Activated naive CD4-positive, alpha-beta T cell treated with anti-CD3 and anti-CD28 coated beads, Interleukin-2, amount 10 ng/mL, durations not matched to agents 7 days and 5 days (primary cell): ENCODE measurements at regions not wholly inside any gene's neighbourhood (a gene's known extent, or its start where the extent isn't known, plus 50 kb on each side); places are given as distances from the start of the nearest gene placed in this dataset.

Experiments
- CTCF ChIA-PET: fragments of 350-600 bp; sonication (Branson Sonifier 250); formaldehyde crosslinking; loops from one replicate; lab custom pipeline; 2021; ENCODE audit warnings: antibody characterized with exemption; lab: Charles Lee
- DNase-seq: peaks from one replicate; pipeline ENCODE4 v3.0.0-alpha.2; 2020
- H3K27ac Mint-ChIP-seq: one replicate; pipeline ENCODE4 v1.8.0; 2021; ENCODE audit warnings: mild to moderate bottlenecking, moderate library complexity, mixed read lengths
- H3K27me3 Mint-ChIP-seq: one replicate; pipeline ENCODE4 v1.8.0; 2021; ENCODE audit warnings: mild to moderate bottlenecking, mixed read lengths
- H3K36me3 Mint-ChIP-seq: one replicate; pipeline ENCODE4 v1.8.0; 2021; ENCODE audit warnings: mixed read lengths
- H3K4me1 Mint-ChIP-seq: one replicate; pipeline ENCODE4 v1.8.0; 2021; ENCODE audit warnings: mixed read lengths
- H3K4me3 Mint-ChIP-seq: one replicate; pipeline ENCODE4 v1.8.0; 2021; ENCODE audit warnings: mild to moderate bottlenecking, moderate library complexity, mixed read lengths
- H3K9me3 Mint-ChIP-seq: one replicate; pipeline ENCODE4 v1.8.0; 2021; ENCODE audit warnings: mixed read lengths

DNA sequence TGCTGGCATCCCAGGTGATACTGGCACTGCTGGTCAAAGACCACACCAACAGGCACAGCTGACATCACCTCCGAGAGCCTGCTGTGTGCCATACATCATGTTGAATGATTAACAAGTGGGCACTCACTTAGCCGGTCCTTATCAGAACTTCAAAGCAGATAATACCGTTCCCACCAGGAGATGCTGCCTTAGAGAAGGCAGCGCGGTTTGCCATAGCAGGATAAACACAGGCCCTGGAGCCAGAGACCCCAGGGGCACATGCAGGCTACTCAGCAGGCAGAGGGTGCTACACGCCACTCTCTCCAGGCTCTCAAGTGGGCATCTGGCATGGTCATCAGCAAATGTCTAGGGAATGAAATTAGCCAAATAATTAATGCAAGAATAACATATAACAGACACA is 86.5 kb upstream of the CST7 start:
- Mint-ChIP-seq H3K9me3 (peaks cover 38% of the 10 kb centered on the region), H3K27me3 (peaks cover 11% of the 10 kb centered on the region), H3K27ac (no peak overlapping the region), H3K4me1 (peaks cover 22% of the 10 kb centered on the region), H3K4me3 (no peak overlapping the region), H3K36me3 (no peaks in the 10 kb centered on the region)
- no peak for DNase-seq
- CTCF ChIA-PET = no interaction called here

DNA sequence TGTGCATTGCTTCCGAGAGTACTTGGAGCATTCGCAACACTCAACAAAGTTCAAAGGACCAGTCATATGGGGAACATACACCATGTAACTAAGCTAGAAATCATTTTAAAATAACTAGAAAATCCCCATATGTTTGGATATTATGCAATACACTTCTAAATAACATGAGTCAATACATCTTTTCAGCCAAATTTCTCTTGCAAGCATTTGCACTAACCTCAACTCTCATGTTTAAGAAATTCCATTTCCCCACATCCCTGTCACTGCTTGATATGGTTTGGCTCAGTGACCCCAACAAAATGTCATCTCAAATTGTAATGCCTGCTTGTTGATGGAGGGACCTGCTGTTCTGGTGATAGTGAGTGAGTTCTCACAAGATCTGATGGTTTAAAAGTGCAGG is 85.7 kb upstream of the CST7 start:
- no peak for DNase-seq
- Mint-ChIP-seq H3K4me1 (peaks cover 15% of the 10 kb centered on the region), H3K27ac (no peak overlapping the region), H3K36me3 (no peaks in the 10 kb centered on the region), H3K9me3 (peaks cover 33% of the 10 kb centered on the region), H3K27me3 (peaks cover 11% of the 10 kb centered on the region), H3K4me3 (no peak overlapping the region)
- CTCF ChIA-PET = no interaction called here

DNA sequence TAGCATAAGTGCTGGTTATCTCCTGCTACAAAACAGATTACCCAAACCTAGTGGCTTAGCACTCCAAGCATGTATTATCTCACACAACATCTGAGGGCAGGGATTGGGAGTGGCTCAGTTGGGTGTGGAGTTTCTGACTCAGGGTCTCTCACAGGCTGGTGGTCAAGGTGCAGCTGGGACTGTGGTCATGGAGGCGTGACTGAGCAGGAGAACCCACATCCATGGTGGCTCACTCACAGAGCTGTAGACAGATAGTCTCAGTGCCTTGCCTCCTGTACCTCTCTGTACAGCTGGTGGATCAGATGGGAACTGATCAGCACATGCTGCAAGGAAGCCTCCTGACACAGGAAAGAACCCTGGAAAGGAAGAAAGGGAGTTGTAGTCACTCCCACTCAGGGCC is 83.1 kb upstream of the CST7 start:
- H3K4me1 Mint-ChIP-seq = no peaks in the 10 kb centered on the region
- peaks cover 6% of the 10 kb centered on the region for H3K27me3 Mint-ChIP-seq
- no peaks in the 10 kb centered on the region for H3K36me3 Mint-ChIP-seq
- H3K27ac Mint-ChIP-seq = no peak overlapping the region
- DNase-seq = no peak
- no peak overlapping the region for H3K4me3 Mint-ChIP-seq
- CTCF ChIA-PET = no interaction called here
- H3K9me3 Mint-ChIP-seq = peaks cover 18% of the 10 kb centered on the region

DNA sequence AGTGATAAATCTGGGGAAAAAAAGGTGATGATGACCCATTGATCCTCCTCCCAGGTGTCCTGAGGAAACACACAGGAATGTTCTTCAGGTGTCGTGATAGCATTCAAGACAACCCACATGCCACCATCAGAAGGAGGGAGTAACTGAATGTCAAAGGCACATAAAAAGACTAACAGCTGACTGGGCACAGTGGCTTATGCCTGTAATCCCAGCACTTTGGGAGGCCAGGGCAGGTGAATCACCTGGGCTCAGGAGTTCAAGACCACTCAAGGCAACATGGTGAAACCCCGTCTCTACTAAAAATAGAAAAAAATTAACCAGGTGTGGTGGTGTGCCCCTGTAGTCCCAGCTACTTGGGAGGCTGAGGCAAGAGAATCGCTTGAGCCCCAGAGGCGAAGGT is 82.3 kb upstream of the CST7 start:
- Mint-ChIP-seq H3K27me3 (peaks cover 7% of the 10 kb centered on the region), H3K4me1 (no peaks in the 10 kb centered on the region), H3K36me3 (no peaks in the 10 kb centered on the region), H3K4me3 (no peak overlapping the region), H3K9me3 (peaks cover 18% of the 10 kb centered on the region), H3K27ac (no peak overlapping the region)
- DNase-seq = no peak
- CTCF ChIA-PET = no interaction called here

DNA sequence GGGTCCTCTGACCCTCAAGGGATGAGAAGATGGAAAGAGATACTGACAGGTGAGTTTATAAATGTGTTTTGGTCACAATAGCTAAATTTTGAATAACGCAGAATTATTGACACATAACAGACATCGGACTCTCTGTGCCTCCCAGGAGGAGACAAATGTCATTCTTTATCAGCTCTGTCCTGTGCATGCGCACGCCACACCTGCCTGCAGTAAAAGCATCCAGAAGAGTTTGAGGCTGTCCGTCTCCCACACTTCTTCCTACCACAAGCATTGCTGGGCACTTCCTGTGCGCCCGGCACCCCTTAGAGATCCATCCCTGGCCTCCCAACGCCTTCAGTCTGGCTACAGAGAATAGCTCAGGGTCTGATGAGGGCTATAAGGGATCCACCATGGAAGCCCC is 81.5 kb upstream of the CST7 start:
- CTCF ChIA-PET = no interaction called here
- Mint-ChIP-seq H3K9me3 (peaks cover 18% of the 10 kb centered on the region), H3K27ac (no peak overlapping the region), H3K4me1 (no peaks in the 10 kb centered on the region), H3K36me3 (no peaks in the 10 kb centered on the region), H3K27me3 (peaks cover 7% of the 10 kb centered on the region), H3K4me3 (no peak overlapping the region)
- no peak for DNase-seq

DNA sequence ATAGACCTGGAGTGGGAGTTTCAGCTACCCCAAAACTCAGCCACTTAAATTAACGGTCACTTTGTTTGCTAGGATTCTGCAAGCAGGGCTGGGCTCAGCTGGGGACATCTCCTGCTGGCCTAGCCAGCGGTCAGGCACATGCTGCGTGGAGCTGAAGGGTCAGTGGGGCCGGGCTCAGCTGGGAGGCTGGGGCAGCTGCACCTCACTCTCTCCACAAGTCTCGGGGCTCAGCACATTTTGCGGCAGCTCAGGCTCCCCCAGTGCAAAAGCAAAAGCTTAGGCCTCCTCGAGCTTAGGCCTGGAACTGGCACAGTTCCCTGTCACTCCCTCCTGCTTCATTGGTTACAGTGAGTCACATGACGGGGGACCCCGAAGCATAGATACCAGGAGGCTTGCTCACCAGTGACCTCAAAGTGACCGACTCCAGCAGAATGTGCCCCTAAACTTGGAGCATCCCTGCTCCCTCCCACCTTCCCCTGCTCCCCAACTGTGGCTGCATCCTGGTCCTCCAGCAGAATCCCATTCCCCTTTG is 80.6 kb upstream of the CST7 start:
- Mint-ChIP-seq H3K27ac (no peak overlapping the region), H3K9me3 (peaks cover 18% of the 10 kb centered on the region), H3K36me3 (no peaks in the 10 kb centered on the region), H3K27me3 (peaks cover 10% of the 10 kb centered on the region), H3K4me1 (no peaks in the 10 kb centered on the region), H3K4me3 (no peak overlapping the region)
- no peak for DNase-seq
- CTCF ChIA-PET = no interaction called here

DNA sequence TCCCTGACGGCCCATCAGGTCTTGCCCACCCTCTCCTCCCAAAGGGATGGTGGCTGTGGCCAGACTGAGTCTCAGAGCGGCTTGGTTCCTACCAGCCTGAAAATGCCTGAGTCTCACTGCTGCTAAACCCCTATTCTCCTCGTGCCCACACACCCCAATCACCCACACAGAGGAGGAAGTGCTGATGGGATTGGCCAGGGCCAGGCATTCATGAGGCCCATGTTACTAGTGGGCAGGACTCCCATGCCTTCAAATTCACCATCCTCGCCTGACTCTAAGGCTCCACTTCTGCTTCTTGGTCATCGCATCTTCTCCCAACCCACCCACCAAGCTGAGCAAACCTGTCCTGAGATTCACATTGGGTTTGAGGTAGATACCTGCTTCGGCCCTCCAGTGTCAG is 80.1 kb upstream of the CST7 start:
- H3K9me3 Mint-ChIP-seq = peaks cover 16% of the 10 kb centered on the region

DNA sequence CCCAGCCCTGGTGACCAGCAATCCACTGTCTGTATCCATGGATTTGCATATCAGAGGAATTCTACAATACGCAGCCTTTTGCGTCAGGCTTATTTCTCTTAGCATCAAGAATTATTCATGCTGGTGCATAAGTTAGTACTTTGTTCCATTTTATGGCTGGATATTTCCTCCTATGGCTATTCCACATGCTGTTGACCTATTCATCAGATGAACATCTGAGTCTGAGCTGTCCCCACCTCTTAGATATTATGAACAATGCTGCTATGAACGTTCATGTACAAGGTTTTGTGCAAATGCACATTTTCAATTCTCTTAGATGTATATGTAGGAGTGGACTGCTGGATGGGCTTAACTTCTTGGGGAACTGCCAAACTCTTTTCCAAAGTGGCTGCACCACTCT is 79.0 kb upstream of the CST7 start:
- Mint-ChIP-seq H3K4me3 (no peak overlapping the region), H3K27ac (no peak overlapping the region), H3K27me3 (peaks cover 15% of the 10 kb centered on the region), H3K4me1 (no peaks in the 10 kb centered on the region), H3K9me3 (peaks cover 6% of the 10 kb centered on the region), H3K36me3 (no peaks in the 10 kb centered on the region)
- no peak for DNase-seq
- CTCF ChIA-PET = no interaction called here

More for the DNA sequence above, 80.1 kb upstream of the CST7 start:
- Mint-ChIP-seq H3K4me1 (no peaks in the 10 kb centered on the region), H3K27ac (no peak overlapping the region), H3K4me3 (no peak overlapping the region), H3K36me3 (no peaks in the 10 kb centered on the region), H3K27me3 (peaks cover 15% of the 10 kb centered on the region)
- CTCF ChIA-PET = no interaction called here
- DNase-seq = no peak

DNA sequence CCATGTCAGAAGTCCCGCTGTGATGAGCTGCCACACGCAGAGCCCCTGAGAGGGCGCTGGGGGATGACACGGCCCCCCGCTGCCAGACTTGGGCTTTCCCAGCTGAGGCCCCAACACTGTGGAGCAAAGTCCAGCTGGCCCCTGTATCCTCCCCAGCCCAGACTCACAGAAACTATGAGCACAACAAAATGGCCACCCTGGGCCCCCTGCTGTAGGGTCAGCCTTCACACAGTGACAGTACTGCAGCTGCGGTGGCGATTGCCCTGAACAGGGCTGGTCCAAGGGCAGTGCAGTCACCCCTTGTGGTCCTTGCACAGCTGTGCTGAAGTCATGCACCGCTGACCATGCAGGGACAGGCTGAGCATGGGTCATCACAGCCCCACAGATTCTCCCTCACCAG is 78.2 kb upstream of the CST7 start:
- CTCF ChIA-PET = no interaction called here
- no peak for DNase-seq
- H3K4me3 Mint-ChIP-seq = no peak overlapping the region

DNA sequence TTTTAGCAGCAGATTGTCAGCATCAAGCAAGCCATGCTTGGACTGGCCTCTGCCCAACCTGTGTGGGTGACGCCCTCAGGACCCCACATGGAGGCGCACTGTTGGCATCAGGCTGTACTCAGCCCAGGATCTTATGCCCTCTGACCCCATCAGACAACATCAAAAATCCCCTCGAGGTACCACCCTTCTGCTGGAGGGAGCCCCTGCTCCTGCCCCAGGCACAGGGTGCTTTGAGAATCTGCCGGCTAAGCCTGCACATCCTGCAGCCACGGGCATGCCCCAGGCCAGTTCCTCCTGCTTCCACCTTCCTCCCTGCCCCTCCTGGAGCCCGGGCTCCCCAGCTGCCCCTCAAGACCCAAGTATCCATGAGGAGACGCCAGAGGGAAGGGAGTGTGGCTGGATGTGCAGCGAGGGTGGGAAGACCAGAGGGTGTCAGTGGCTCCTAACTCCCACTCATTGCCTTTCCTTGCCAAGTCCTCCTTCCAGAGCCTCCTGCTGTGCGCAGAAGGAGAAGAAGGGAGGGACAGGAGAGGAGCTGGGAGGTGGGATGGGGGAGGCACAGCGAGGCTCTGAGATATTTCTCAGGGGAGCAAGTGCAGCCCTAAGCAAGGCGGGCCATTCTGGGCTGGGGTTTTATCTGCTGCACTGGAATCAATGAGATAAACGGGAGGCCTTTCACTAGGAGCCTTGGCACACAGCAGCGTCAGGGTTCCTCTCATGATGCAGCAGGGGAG is 77.4 kb upstream of the CST7 start:
- no peak for DNase-seq
- no peak overlapping the region for H3K27ac Mint-ChIP-seq
- H3K4me3 Mint-ChIP-seq = no peak overlapping the region
- H3K4me1 Mint-ChIP-seq = no peaks in the 10 kb centered on the region
- H3K27me3 Mint-ChIP-seq = peaks cover 15% of the 10 kb centered on the region
- CTCF ChIA-PET = no interaction called here
- H3K36me3 Mint-ChIP-seq = no peaks in the 10 kb centered on the region
- no peaks in the 10 kb centered on the region for H3K9me3 Mint-ChIP-seq

More for the DNA sequence above, 78.2 kb upstream of the CST7 start:
- H3K9me3 Mint-ChIP-seq = no peaks in the 10 kb centered on the region
- H3K4me1 Mint-ChIP-seq = no peaks in the 10 kb centered on the region
- peaks cover 15% of the 10 kb centered on the region for H3K27me3 Mint-ChIP-seq
- H3K36me3 Mint-ChIP-seq = no peaks in the 10 kb centered on the region
- no peak overlapping the region for H3K27ac Mint-ChIP-seq

DNA sequence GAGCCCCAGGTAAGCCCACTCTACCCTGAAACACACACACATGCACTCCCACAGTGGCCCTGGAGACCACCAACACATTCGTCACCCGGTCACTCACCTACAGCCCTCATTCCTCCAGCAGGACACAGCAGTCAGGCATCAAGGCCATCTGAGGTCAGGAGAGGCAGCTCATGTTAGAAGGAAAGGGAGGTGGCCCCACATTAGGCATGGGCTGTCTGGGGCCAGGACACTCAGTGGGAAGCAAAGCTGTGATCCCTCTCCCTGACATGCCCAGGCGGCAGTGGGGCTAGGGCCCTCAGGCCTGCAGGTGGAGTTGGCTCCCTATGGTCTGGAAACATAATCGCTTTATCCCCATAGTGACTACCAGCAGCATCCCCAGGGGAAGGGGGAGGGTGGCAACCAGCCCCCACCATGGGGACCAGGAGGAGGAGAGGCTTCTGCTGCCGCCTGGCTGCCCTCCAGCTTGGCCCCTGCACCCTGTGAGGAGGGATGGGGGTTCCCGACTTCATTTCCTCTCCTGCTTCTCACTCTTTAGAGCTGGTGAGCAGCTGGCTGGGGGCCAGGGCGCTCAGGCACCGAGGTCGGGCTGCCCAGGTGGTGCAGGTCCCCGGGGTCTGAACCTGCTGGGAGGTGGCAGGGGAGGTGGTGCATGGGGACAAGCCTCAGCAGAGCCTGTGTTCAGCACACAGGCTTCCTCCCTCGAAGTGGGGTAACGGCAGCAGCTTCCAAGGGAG is 76.6 kb upstream of the CST7 start:
- Mint-ChIP-seq H3K27ac (no peak overlapping the region), H3K4me1 (no peaks in the 10 kb centered on the region), H3K27me3 (peaks cover 15% of the 10 kb centered on the region), H3K4me3 (no peak overlapping the region), H3K9me3 (no peaks in the 10 kb centered on the region), H3K36me3 (no peaks in the 10 kb centered on the region)
- no peak for DNase-seq
- CTCF ChIA-PET = no interaction called here

DNA sequence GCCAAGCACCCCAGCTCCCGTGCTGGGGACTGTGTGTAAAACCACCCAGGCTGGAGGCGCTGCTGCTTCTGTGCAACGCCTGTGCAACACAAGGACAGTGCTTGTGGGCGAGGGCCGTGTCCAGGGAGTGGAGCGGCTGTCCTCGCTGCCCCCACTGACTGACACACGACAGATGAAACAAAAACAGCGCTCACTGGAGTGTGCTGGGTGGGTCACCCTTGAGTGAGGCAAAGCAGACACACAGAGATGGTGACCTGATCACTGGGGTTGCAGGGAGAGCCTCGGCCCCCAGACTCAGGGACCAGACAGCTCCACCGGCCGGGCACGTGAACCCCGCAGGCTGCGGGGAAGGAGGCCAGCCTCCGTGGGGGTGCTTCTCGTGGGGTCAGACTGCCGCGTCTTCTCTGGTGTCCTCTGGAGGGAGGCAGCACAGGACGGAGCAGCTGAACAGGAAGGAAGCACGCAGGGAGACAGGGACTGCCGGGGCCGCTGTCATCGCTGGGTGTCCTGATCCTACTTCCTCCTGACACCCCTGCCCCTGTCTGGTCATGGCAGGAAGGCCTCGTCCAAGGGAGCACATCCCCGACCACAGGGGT is 75.9 kb upstream of the CST7 start:
- Mint-ChIP-seq H3K4me3 (no peak overlapping the region), H3K27me3 (peaks cover 15% of the 10 kb centered on the region), H3K9me3 (no peaks in the 10 kb centered on the region), H3K27ac (no peak overlapping the region), H3K4me1 (no peaks in the 10 kb centered on the region), H3K36me3 (no peaks in the 10 kb centered on the region)
- CTCF ChIA-PET = no interaction called here
- no peak for DNase-seq

DNA sequence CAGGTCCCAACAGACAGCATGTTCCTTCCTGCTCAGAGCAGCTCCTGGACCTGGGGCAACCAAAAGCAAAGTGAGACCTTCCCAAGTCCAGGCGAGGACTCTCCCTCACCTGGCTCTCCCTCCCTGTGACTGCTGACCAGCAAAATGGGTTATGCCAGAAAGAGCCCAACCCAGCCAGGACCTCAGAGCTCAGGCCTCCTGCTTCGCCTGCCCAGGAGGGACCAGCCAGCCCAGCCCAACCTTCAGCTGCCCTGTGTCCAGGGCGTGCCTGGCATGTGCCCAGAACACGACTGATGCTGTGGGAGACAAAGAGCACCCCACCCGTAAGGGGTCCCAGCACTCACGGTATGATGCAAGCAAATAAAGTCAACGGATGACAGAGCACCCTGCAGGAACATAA is 74.0 kb upstream of the CST7 start:
- H3K36me3 Mint-ChIP-seq = no peaks in the 10 kb centered on the region
- H3K9me3 Mint-ChIP-seq = no peaks in the 10 kb centered on the region
- H3K4me1 Mint-ChIP-seq = no peaks in the 10 kb centered on the region
- peaks cover 15% of the 10 kb centered on the region for H3K27me3 Mint-ChIP-seq
- DNase-seq = no peak
- H3K27ac Mint-ChIP-seq = no peak overlapping the region
- H3K4me3 Mint-ChIP-seq = no peak overlapping the region
- CTCF ChIA-PET = no interaction called here

DNA sequence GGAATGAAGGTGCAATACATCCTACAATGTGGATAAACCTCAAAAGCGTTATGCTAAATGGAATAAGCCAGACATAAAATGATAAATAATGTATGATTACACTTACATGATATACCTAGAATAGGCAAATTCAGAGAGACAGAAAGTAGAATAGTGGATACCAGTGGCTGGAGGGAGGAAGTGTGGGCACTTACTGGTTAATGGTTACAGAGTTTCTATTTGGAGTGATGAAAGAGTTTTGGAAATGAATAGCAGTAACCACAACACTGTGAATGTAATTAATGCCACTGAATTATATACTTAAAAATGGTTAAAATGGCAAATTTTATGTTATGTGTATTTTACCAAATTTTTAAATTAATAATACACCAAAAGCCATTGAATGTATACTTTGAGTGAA is 71.4 kb upstream of the CST7 start:
- H3K36me3 Mint-ChIP-seq = no peaks in the 10 kb centered on the region
- H3K27ac Mint-ChIP-seq = no peak overlapping the region
- no peak overlapping the region for H3K4me3 Mint-ChIP-seq
- H3K4me1 Mint-ChIP-seq = no peaks in the 10 kb centered on the region
- DNase-seq = no peak
- peaks cover 12% of the 10 kb centered on the region for H3K27me3 Mint-ChIP-seq
- no peaks in the 10 kb centered on the region for H3K9me3 Mint-ChIP-seq
- CTCF ChIA-PET = no interaction called here

DNA sequence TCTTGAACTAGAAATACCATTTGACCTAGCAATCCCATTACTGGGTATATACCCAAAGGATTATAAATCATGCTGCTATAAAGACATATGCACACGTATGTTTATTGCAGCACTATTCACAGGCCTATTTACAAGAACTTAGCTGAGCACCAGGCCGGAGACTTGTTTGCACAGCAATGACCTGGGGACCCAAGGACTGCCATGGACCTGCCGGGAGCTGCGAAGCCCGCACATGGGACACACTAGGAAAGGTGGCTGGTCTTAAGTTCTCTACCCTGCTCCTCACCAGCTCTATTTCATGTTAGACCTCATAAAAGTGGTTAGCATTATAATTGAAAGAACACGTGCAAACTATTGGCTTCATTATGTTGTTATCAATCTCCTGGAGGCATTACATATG is 70.4 kb upstream of the CST7 start:
- DNase-seq = no peak
- CTCF ChIA-PET = no interaction called here
- Mint-ChIP-seq H3K27ac (no peak overlapping the region), H3K4me1 (no peaks in the 10 kb centered on the region), H3K27me3 (peaks cover 13% of the 10 kb centered on the region), H3K4me3 (no peak overlapping the region), H3K9me3 (no peaks in the 10 kb centered on the region), H3K36me3 (no peaks in the 10 kb centered on the region)
